ENCODE measurements at regions not wholly inside any gene's neighbourhood (a gene's known extent, or its start where the extent isn't known, plus 50 kb on each side); places are given as distances from the start of the nearest gene placed in this dataset.
"Not testable (repeated sequence)": the region's sequence is repeated elsewhere in the genome, so short reads cannot be mapped to it uniquely, and the experiment has no call there.

DNA sequence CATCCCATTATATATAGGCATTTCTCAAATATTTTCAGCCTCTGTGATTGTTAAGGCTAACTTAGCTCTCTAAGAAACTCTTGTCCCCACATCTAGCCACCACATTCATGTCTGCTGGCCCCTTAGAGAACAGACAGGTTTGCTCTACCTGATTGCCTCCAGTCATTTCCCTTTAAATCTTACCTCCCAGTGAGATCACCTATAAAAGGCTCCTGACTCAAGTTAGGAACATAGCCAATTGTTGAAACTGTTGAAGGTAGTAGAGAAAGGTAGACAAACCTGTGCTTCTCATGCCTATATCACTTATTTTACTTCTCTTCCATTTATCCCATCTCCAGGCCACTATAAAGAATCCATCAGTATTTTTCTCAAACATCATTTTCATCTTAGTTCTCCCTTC is 771.4 kb downstream of the DIAPH3 start:
- no peak for DNase-seq (ENCODE audit: low read depth)

DNA sequence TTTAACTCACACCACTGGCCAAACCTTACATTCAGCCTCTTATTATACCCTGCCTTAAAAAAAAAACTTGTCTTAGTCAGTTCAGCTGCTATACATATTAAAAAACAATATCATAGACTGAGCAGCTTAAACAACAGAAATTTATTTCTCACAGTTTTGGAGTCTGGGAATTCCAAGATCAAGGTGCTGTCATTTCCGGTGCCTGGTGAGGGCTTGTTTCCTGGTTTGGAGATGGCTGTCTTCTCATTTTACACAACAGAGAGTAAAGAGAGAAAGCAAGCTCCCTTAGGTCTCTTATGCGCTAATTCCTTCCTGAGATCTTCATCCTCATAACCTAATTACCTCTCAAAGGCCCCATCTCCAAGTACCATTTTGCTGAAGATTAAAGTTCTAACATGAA is 769.2 kb downstream of the DIAPH3 start:
- DNase-seq (ENCODE audit: low read depth): peak; percentile 16

DNA sequence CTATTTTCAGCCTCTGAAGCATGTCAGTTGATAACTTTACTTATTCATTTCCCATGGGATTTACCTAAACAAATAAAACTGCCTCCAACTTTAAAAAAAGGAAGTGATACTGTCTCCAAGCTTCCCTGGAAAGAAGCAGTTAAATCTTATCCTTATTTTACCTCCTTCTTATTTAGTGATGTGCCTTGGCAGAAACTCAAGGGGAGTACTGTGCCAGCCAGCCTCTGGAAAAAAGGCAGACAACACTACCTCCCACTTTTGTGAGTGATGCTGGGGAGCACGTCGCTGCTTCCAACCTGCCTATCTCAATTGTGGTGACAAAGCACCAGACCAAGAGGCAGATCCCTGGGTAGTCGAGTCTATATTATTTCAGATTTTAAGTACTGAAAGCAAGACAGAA is 765.6 kb downstream of the DIAPH3 start:
- DNase-seq (ENCODE audit: low read depth): peak; percentile 8

DNA sequence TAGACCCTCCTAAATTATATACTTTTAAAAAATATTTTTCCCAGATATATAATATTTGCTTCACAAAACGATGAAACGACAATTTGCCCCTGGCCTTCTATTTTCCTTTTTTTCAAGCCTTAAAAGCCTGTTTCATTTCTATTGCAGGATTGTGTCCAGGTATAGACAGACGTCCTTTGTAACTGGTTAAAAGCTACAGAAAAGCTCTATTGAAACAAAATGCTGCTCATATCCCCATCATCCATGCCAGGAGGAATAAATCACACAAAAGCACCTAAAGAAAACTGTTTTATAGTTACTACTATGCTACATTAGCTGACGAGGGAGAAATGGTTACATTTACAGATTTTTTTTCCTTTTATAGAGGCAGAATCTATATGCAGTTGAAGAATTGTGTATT is 765.1 kb downstream of the DIAPH3 start:
- no peak for DNase-seq (ENCODE audit: low read depth)

DNA sequence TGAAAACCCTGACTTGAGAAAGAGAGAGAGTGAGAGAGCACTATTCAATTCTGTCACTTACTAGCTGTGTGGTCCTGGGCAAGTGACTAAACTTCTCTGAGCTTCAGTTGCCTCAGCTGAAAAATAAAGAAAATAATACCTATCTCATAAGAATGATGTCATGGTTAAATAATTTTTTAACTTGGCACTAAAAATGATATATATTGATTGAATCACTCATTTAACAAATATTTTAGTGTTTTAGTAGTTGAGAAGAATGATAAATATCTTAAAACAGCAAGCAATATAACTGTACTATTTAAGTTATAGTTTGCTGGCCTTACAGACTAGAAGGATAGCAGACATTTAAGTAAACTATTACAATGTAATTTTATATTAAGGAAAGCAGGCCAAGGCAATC is 764.2 kb downstream of the DIAPH3 start:
- DNase-seq (ENCODE audit: low read depth): no peak

DNA sequence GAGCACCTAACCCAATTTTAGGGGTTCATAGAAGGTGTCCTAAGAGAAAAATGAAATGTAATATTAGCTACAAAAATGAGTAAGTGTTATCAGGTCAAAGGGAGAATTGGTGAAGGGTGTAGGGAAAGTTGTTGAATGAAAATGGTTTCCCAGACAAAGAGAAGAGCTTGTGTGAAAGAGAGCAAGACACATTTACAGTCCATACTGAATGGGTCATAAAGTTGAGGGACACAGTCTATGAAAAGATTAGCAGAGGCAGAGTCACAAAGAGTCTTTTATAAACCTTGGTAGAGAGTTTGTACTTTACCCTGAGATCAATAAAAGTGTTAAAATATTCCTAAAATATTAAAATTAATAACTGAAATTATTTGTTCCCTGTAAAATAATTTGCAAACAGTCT is 759.4 kb downstream of the DIAPH3 start:
- DNase-seq (ENCODE audit: low read depth): no peak

DNA sequence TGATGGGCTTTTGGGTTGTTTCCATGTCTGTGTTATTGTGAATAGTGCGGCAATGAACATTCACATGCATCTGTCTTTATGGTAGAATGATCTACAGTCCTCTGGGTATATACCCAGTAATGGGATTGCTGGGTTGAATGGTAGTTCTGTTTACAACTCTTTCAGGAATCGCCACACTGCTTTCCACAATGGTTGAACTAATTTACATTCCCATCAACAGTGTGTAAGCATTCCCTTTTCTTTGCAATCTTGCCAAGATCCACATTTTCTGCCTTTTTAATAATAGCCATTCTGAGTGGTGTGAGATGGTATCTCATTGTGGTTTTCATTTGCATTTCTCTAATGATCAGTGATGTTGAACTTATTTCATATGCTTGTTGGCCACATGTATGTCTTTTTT is 756.5 kb downstream of the DIAPH3 start:
- not testable (repeated sequence) for DNase-seq (ENCODE audit: low read depth)

DNA sequence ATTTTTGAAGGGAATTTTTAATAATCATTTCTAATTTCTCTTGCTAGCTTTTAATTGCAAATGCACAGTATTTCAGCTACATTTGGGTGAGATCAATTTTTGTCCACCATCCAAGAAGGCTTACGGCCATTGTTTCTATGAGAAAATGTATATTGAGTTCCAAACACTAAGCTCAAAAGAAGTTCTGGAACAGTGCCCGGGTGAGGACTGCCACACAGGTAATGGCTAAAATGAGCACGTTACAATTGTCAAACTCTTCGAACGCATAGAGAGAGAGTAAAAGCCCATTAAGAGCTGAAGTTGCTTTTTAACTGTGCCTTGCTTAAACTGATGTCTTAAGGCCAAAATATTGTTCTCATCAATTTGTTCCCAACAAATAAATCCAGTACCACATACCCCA is 755.0 kb downstream of the DIAPH3 start:
- DNase-seq (ENCODE audit: low read depth): no peak

DNA sequence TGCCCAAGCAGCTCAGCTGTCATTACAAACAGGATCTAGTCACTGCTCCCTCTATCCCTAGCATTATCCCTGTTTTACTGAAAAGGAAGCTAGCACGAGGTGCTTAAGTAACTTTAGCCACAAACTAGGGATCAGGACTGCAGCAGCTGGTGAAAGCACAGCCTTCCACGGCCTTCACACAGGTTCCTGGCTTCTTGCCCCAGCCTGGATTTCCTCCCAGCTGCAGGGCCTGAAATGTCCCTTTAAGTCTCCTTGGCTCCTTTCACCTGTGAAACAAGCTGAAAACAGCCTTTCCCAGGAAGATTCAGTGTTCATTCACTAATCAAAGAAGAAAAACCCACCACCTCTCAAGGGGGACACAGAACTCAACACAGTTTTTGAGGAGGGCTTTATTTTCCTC is 754.5 kb downstream of the DIAPH3 start:
- DNase-seq (ENCODE audit: low read depth): no peak

DNA sequence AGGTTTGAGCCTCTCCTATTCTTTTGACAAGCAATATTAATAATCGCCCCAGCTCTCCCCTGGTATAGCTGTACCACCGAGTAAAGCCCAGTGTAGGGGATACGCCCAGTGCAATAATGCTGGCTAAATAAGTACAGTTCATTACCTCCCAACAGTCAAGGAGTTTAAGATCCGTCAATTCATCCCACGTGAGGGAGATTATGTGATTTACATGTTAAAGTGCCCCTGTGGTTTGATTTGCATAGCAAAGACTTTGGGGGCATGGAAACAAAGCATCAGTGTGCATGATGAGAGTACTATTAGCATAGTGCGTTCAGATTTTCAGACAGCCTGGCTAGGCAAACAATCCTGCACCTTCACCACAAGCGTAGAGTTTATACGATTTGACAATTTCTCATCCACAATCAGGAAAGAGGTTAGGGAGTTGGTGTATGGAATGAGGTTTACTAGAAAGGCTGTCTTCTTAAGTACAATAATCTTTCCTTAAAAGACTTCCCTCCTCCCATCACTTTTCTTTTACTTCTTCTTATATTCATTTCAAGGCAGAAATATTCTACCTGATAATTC is 754.0 kb downstream of the DIAPH3 start:
- DNase-seq (ENCODE audit: low read depth): no peak

DNA sequence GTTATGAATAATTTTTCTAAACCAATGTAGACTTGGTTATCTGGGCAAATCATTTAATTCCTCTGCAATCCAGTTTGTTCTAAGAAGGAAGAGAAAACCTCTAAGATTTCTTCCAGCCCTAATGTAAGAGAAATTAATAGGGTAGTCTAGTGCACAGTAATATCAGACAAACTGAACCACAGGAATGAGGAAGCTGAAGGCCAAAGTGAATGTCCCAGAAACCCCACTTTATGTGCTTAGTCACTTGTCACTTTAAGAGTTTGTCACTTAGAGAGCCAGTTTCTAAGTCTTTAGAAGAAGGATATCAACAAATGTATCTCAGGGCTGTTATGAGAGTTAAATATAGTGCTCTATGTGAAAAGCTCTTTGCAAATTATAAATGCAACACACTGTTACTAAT is 750.6 kb downstream of the DIAPH3 start:
- DNase-seq (ENCODE audit: low read depth): no peak

DNA sequence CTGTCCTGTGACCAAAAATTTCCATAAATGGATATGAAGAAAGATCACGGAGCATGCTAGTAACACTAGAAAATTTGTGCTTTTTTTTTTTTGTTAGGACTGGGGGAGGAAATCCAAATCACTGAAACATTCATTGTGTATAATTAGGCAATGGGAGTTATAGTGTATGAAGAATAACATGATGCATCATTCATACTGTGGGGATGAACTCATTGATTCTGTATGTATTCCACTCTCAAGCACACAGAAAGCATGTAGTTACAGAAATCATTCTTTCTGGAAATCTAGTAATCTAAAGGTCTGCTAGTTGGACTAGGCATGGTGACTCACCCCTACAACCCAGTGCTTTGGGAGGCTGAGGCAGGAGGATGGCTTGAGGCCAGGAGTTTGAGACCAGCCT is 749.7 kb downstream of the DIAPH3 start:
- DNase-seq (ENCODE audit: low read depth): no peak

DNA sequence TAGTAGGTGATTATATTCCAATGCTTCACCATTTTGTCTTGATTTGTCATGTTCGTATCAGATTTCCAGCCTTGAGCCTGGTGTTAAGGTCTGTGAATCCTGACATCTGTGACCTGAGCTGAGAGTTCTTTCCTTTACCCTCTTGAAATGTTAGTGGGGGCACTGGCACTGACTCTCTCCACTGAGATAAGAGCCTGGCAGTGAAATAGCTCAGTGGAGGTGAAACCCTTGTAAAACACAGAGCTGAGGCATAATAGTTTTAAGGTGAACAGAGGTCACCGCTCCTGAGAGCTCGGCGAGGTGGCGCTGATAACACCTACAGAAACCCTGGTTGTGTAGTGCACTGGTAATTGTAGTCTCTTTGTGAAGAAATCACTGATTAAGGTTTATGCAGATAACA is 748.2 kb downstream of the DIAPH3 start:
- DNase-seq (ENCODE audit: low read depth): no peak

DNA sequence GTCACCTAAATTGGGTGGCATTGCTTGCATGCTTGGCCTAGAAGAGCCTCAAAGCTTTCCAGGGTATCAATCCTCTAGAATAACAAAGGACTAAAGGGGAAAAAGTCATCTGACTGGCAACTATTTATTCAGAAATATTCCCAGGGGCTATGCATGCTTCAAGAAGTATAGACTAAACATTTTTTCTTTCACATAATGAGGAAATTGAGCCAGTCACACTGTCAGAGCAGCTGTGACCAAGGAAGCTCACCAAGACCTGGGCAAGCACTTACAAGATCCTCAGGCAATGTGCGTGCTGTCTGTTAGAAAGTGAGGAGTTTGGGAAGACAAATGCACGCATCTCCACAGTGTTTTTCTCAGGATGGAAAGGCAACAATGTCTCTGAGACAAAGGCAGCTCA is 747.2 kb downstream of the DIAPH3 start:
- DNase-seq (ENCODE audit: low read depth): no peak

DNA sequence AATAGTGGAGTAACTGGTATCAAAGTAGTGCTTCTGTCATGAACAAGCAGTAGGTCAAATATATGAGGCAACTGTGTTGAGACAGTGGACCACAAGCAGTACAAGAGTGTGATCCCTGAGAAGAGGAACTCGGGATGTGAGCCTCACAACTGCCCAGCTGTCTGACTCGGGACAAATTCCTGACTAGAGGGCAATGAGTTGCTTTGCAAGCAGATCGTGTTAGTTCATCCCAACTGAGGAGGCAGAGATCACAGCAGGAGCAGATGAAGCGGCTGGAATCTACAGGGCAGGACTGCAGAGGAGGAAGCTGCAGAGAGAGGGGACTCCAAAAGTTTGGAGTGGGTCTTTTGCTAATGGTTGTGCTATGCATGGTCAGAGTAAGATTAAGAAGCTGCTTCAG is 741.1 kb downstream of the DIAPH3 start:
- DNase-seq (ENCODE audit: low read depth): no peak

DNA sequence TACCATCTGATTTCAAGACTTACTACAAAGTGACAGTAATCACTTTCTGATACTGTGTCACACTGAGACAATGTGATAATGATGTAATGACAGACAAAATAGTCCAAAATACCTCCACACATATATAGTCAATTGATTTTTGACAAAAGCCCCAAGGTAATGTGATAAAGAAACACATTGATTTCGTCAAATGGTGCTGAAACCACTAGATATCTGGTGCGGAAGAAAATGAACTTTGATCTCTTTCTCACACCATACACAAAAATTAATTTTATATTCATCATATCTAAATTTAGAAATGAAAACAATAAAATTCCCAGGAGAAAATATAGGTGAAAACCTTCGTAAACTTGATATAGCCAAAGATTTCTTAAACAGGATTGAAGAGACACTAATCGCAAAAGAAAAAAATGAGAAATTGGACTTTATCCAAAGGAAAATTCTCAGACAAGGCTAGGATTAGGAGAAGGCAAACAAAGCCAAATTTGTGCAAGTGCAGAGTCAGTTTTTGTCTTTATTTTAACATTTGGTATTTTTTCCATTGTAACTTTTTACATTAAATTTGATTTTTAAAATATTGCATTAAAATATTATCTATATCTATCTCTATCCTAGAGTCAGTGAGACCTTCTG is 739.9 kb downstream of the DIAPH3 start:
- DNase-seq (ENCODE audit: low read depth): no peak

DNA sequence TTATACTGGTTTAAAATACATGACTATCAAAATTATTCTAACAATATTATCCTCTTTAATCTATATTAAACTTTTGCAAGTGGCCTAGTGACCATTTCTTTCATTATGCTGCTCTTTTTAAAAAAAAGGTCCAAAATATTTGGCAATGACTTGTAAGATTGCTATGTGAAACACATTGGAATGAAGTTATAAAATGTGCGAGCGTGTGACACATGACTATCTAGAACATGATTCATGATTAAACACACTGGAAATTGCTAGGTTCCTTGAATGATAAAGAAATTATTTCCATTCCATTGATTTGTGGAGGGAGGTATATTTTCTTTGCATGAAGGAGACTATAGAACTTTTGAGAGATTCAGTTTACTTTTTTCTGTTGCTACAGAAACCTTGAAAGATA is 739.1 kb downstream of the DIAPH3 start:
- no peak for DNase-seq (ENCODE audit: low read depth)

DNA sequence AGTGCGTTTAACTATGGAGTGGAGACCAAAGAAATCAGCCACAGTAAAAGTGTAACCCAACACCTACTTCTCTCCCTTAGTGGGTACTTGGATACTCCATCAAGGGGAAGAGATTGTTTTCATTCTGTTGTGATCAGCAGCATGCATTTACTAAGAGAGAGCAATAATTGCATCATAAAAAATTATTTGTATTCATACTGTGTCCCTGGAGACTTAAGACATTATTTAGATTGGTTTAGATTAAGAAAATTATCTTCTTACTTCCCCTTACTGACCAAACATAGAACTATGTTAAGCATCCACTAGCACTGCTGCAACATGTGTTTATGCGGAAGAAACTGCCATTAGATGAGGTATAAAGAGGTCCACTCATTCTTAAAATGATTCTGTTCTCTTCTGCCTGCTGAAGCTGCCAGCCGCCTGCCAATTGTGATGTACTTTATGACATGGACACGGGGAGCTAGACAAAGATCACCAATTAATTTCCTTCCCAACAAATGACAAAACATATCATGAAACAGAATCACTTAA is 738.5 kb downstream of the DIAPH3 start:
- no peak for DNase-seq (ENCODE audit: low read depth)

DNA sequence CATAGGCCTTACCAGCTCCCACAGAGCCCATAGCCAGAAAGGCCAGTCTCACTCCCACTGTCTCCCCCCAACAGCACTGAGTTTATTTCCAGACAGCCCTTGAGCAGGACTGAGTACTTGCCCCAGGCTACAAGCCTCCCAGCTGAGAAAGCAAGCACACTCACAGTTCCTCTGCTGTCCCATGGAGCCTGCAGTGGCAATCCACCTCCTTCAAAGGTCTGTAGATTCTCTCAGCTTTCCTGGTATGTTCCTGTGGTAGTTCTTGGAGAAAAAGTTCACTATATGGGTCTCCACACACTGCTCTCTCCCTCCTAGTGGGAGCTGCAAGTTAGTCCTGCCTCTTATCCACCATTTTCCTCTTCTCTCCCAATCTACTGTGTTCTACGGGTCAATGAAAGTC is 728.7 kb downstream of the DIAPH3 start:
- no peak for DNase-seq (ENCODE audit: low read depth)

DNA sequence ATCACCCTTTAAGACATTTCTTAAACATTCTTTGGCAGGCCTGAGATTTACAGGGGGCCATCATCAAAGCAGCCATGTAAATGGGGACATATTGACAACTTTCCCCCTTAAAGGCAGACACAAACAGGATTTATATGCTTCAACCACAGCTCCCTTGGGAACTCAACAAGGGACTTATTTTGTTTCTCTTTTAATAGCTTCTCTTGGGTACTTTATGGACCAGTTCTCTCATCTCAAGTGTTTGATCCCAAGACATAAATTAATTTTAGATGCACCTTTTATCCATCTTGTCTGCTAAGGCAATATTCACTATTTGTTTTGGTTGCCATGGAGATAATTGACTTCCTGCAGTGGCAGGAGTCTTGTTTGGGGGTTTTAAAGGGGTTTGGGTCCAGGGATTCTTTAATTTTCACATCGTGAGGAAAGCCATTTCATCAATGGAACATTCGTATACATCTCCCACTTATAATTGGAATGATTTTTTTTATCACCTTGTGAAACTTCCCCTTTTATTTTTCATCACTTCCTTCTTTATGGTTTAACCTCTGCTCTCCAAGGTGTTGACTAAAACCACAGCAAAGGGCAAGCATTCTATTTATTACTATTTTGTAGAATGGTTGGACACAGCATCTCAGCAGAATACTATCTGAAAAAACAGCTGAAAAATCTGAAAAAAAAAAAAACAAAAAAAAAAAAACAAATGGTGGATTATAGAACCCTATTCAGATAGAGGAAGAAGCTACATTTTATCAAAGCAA is 726.0 kb downstream of the DIAPH3 start:
- no peak for DNase-seq (ENCODE audit: low read depth)

DNA sequence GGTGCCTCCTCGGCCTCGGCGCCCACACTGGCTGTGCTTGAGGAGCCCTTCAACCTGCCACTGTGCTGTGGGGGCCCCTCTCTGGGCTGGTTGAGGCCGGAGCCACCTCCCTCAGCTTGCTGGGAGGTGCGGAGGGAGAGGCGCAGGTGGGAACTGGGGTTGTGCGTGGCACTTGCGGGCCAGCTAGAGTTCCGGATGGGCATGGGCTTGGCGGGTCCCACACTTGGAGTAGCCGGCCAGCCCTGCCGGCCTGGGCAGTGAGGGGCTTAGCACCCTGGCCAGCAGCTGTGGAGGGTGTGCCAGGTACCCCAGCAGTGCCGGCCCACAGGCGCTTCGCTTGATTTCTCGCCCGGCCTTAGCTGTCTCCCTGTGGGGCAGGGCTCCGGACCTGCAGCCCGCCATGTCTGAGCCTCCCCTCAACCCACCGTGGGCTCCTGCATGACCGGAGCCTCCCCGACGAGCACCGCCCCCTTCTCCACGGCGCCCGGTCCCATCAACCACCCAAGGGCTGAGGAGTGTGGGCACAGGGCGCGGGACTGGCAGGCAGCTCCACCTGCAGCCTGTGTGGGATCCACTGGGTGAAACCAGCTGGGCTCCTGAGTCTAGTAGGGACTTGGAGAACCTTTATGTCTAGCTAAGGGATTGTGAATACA is 723.8 kb downstream of the DIAPH3 start:
- DNase-seq (ENCODE audit: low read depth): no peak

DNA sequence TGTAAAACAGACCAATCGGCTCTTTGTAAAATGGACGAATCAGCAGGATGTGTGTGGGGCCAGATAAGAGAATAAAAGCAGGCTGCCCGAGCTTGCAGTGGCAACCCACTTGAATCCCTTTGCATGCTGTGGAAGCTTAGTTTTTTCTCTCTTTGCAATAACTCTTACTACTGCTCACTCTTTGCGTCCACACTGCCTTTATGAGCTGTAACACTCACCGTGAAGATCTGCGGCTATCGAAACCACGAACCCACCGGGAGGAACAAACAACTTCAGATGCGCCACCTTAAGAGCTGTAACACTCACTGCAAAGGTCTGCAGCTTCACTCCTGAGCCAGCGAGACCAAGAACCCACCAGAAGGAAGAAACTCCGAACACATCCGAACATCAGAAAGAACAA is 722.7 kb downstream of the DIAPH3 start:
- not testable (repeated sequence) for DNase-seq (ENCODE audit: low read depth)
